Esophagus muscularis mucosa (tissue), 3 donors: ENCODE measurements at regions not wholly inside any gene's neighbourhood (a gene's known extent, or its start where the extent isn't known, plus 50 kb on each side); places are given as distances from the start of the nearest gene placed in this dataset.

Experiments
- POLR2AphosphoS5 ChIP-seq, 2 donors: sonication (generic); formaldehyde crosslinking; IDR thresholded peaks; one replicate each; pipeline ENCODE4 v1.6.1; 2017; ENCODE audit warnings: antibody characterized with exemption in 2 of 2
- TF ChIP-seq, protein P1 (sequence below), 3 experiments: fragments of 200-600 bp in 2 of 3; fragments of 450-650 bp in 1 of 3; sonication (generic) in 2 of 3; IDR thresholded peaks; one replicate each; pipeline ENCODE4 v1.5.1; 2017 to 2019; ENCODE audit warnings: antibody characterized with exemption in 3 of 3, mild to moderate bottlenecking in 2 of 3, moderate library complexity in 1 of 3

DNA sequence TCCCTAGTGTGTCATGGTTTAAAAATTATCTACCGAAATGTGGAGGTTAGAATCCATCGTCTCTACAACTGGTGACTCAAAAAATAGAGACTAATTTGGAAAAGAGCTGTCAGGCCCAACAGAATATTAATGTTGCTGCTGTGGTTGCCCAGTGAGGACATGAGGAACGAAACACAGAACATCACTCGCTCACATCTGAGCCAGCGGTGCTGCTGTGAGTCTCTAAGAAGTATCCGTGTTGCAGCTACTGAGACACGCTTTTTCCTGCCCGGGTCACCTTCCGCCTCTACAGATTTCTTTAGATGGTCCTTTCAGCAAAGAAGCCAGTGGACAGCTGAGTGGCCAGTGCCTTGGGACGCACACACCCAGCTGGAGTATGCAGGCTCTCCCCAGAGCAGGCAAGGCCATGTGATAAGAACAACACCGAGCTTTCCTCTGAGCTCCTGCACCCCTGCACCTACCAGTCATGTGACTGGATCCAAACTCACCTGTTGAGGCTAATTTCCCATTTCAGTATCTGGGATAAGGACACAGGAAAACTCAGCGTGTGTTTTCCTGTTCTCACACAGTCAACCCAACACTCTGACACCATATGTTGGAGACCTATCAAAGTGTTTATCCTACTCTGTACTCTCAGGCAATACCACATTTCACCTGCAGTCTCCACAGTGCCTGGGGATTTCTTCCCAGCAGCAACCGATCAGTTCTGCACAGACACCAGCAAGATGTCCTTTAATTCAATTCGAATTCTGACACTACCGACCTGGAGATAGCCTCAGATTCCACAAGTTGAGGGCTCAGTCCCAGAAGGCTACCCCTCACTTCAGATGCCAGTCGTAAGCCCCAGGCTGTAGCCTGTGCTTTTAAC is 119.0 kb upstream of the RPS6KA2 start:
- TF ChIP-seq, protein P1, sequence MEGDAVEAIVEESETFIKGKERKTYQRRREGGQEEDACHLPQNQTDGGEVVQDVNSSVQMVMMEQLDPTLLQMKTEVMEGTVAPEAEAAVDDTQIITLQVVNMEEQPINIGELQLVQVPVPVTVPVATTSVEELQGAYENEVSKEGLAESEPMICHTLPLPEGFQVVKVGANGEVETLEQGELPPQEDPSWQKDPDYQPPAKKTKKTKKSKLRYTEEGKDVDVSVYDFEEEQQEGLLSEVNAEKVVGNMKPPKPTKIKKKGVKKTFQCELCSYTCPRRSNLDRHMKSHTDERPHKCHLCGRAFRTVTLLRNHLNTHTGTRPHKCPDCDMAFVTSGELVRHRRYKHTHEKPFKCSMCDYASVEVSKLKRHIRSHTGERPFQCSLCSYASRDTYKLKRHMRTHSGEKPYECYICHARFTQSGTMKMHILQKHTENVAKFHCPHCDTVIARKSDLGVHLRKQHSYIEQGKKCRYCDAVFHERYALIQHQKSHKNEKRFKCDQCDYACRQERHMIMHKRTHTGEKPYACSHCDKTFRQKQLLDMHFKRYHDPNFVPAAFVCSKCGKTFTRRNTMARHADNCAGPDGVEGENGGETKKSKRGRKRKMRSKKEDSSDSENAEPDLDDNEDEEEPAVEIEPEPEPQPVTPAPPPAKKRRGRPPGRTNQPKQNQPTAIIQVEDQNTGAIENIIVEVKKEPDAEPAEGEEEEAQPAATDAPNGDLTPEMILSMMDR (IDR thresholded peaks at IDR 0.05), result peak in 1 of 3 experiments; percentile 5
- peak in 1 of 2 donors; percentile 44 for TF ChIP-seq POLR2AphosphoS5 (IDR thresholded peaks at IDR 0.05)
